Neural crest cell (in vitro differentiated cells): ENCODE measurements at regions not wholly inside any gene's neighbourhood (a gene's known extent, or its start where the extent isn't known, plus 50 kb on each side); places are given as distances from the start of the nearest gene placed in this dataset.
"Not testable (repeated sequence)": the region's sequence is repeated elsewhere in the genome, so short reads cannot be mapped to it uniquely, and the experiment has no call there.

Experiments
- DNase-seq: peaks from one replicate; pipeline ENCODE4 v3.0.0; 2021; ENCODE audit warnings: low read depth, mixed read lengths, low spot score
- H3K27ac Mint-ChIP-seq: one replicate; pipeline ENCODE4 v1.8.0; 2021; ENCODE audit warnings: mild to moderate bottlenecking, mixed read lengths; ENCODE audit not compliant: unreplicated experiment
- H3K27me3 Mint-ChIP-seq: 2 replicates; pipeline ENCODE4 v1.8.0; 2021; ENCODE audit warnings: low read depth, mild to moderate bottlenecking, mixed read lengths
- H3K36me3 Mint-ChIP-seq: 2 replicates; pipeline ENCODE4 v1.8.0; 2021; ENCODE audit warnings: low read depth, mild to moderate bottlenecking, mixed read lengths
- H3K4me1 Mint-ChIP-seq: 2 replicates; pipeline ENCODE4 v1.8.0; 2021; ENCODE audit warnings: mixed read lengths
- H3K4me3 Mint-ChIP-seq: one replicate; pipeline ENCODE4 v1.8.0; 2021; ENCODE audit warnings: mild to moderate bottlenecking, mixed read lengths
- H3K9me3 Mint-ChIP-seq: 2 replicates; pipeline ENCODE4 v1.8.0; 2021; ENCODE audit warnings: mixed read lengths
- CTCF ChIP-seq: fragments of 200-600 bp; sonication (generic); conservative IDR thresholded peaks from 2 replicates; pipeline ENCODE4 v1.5.0; 2021; ENCODE audit warnings: antibody characterized with exemption, mild to moderate bottlenecking

DNA sequence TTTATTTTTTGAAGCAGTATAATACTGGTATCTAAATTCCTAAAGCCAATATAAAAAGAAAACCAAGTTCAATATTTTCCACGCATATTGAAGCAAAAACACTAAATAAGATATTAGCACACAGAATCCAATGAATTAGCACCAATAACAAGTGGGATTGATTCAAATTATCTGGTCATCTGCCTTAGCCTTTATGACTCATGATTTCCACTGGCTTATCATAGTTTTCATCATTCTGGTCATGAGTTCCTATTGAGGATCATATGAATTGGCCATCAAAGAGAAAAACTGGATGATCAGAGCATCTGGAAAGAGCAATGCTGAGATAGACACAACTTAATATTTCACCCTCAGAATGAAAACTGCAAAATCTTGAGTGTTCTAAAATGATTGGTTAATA, 809.9 kb downstream of the MCTP2 start:
- no peak for DNase-seq
- H3K9me3 Mint-ChIP-seq, result peaks cover 2% of the 10 kb centered on the region
- TF ChIP-seq CTCF, result no peak
- H3K4me3 Mint-ChIP-seq, result no peak overlapping the region
- H3K27me3 Mint-ChIP-seq, result no peaks in the 10 kb centered on the region
- no peak overlapping the region for H3K27ac Mint-ChIP-seq
- H3K4me1 Mint-ChIP-seq, result peaks cover 11% of the 10 kb centered on the region
- H3K36me3 Mint-ChIP-seq, result peaks cover 3% of the 10 kb centered on the region

- not testable (repeated sequence) for H3K9me3 Mint-ChIP-seq, H3K27ac Mint-ChIP-seq, DNase-seq, H3K27me3 Mint-ChIP-seq, H3K4me3 Mint-ChIP-seq
- Mint-ChIP-seq H3K4me1 (peaks cover 11% of the 10 kb centered on the region), H3K36me3 (peaks cover 11% of the 10 kb centered on the region)
Observed at GRCh38 chr15:95043236-95043932, 812.0 kb downstream of the MCTP2 start.

- Mint-ChIP-seq H3K4me3 (no peak overlapping the region), H3K36me3 (peaks cover 11% of the 10 kb centered on the region), H3K27me3 (no peaks in the 10 kb centered on the region), H3K27ac (no peak overlapping the region), H3K4me1 (peaks cover 11% of the 10 kb centered on the region), H3K9me3 (peaks cover 5% of the 10 kb centered on the region)
- no peak for TF ChIP-seq CTCF
- DNase-seq, result no peak
Observed at GRCh38 chr15:95043933-95044313, 812.6 kb downstream of the MCTP2 start.

- no peak for TF ChIP-seq CTCF
- H3K27ac Mint-ChIP-seq, result no peak overlapping the region
- peaks cover 9% of the 10 kb centered on the region for H3K9me3 Mint-ChIP-seq
- peaks cover 14% of the 10 kb centered on the region for H3K36me3 Mint-ChIP-seq
- no peaks in the 10 kb centered on the region for H3K27me3 Mint-ChIP-seq
- DNase-seq, result no peak
- peaks cover 11% of the 10 kb centered on the region for H3K4me1 Mint-ChIP-seq
- H3K4me3 Mint-ChIP-seq, result no peak overlapping the region
Observed at GRCh38 chr15:95044745-95045417, 813.5 kb downstream of the MCTP2 start.

- Mint-ChIP-seq H3K27me3 (no peaks in the 10 kb centered on the region), H3K27ac (peak overlapping the region; percentile 36), H3K36me3 (peaks cover 26% of the 10 kb centered on the region), H3K9me3 (peaks cover 23% of the 10 kb centered on the region), H3K4me1 (no peaks in the 10 kb centered on the region), H3K4me3 (no peak overlapping the region)
- TF ChIP-seq CTCF, result no peak
- DNase-seq, result no peak
Observed at GRCh38 chr15:95051861-95052260, 820.5 kb downstream of the MCTP2 start.

- H3K27ac Mint-ChIP-seq, result peak overlapping the region; percentile 87
- no peaks in the 10 kb centered on the region for H3K4me1 Mint-ChIP-seq
- H3K27me3 Mint-ChIP-seq, result no peaks in the 10 kb centered on the region
- H3K9me3 Mint-ChIP-seq, result peaks cover 25% of the 10 kb centered on the region
- DNase-seq, result no peak
- peaks cover 19% of the 10 kb centered on the region for H3K36me3 Mint-ChIP-seq
- TF ChIP-seq CTCF, result no peak
- H3K4me3 Mint-ChIP-seq, result no peak overlapping the region
Observed at GRCh38 chr15:95059346-95059905, 828.1 kb downstream of the MCTP2 start.
